ENCODE measurements at regions not wholly inside any gene's neighbourhood (a gene's known extent, or its start where the extent isn't known, plus 50 kb on each side); places are given as distances from the start of the nearest gene placed in this dataset.

- TF ChIP-seq, protein P1, sequence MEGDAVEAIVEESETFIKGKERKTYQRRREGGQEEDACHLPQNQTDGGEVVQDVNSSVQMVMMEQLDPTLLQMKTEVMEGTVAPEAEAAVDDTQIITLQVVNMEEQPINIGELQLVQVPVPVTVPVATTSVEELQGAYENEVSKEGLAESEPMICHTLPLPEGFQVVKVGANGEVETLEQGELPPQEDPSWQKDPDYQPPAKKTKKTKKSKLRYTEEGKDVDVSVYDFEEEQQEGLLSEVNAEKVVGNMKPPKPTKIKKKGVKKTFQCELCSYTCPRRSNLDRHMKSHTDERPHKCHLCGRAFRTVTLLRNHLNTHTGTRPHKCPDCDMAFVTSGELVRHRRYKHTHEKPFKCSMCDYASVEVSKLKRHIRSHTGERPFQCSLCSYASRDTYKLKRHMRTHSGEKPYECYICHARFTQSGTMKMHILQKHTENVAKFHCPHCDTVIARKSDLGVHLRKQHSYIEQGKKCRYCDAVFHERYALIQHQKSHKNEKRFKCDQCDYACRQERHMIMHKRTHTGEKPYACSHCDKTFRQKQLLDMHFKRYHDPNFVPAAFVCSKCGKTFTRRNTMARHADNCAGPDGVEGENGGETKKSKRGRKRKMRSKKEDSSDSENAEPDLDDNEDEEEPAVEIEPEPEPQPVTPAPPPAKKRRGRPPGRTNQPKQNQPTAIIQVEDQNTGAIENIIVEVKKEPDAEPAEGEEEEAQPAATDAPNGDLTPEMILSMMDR (IDR thresholded peaks at IDR 0.05 in 8 of 11, conservative IDR thresholded peaks at IDR 0.05 in 3 of 11), result no peak
- TF ChIP-seq POLR2A (IDR thresholded peaks at IDR 0.05), result no peak
Measured at GRCh38 chr22:19590696-19591095, 66.5 kb upstream of the CLDN5 start.
